HG03575 (cell line): ENCODE measurements at regions not wholly inside any gene's neighbourhood (a gene's known extent, or its start where the extent isn't known, plus 50 kb on each side); places are given as distances from the start of the nearest gene placed in this dataset.
"Not testable (repeated sequence)": the region's sequence is repeated elsewhere in the genome, so short reads cannot be mapped to it uniquely, and the experiment has no call there.

ENCODE experiments used
- ATAC-seq: cut with Tn5 transposase; IDR thresholded peaks from one replicate; pipeline ENCODE4 v1.9.1; 2021; ENCODE audit not compliant: unreplicated experiment, insufficient number of reproducible peaks, low FRiP score; ENCODE audit errors: extremely low read depth

- not testable (repeated sequence) for ATAC-seq
Measured at GRCh38 chr5:87145853-87146252, 121.8 kb upstream of the RASA1 start.

GRCh38 chr5:87147441-87147840 lies 120.2 kb upstream of the RASA1 start:
- ATAC-seq: no peak

GRCh38 chr5:87150630-87151029 lies 117.1 kb upstream of the RASA1 start:
- ATAC-seq: no peak

GRCh38 chr5:87151547-87151946 lies 116.1 kb upstream of the RASA1 start:
- no peak for ATAC-seq

- ATAC-seq: no peak
Measured at GRCh38 chr5:87152886-87153285, 114.8 kb upstream of the RASA1 start.

GRCh38 chr5:87154191-87154590 lies 113.5 kb upstream of the RASA1 start:
- ATAC-seq: no peak

GRCh38 chr5:87155106-87155505 lies 112.6 kb upstream of the RASA1 start:
- no peak for ATAC-seq

GRCh38 chr5:87156631-87157030 lies 111.1 kb upstream of the RASA1 start:
- ATAC-seq: no peak

GRCh38 chr5:87164409-87164808 lies 103.3 kb upstream of the RASA1 start:
- no peak for ATAC-seq

- no peak for ATAC-seq
Measured at GRCh38 chr5:87169300-87169991, 98.2 kb upstream of the RASA1 start.

GRCh38 chr5:87170799-87171198 lies 96.9 kb upstream of the RASA1 start:
- no peak for ATAC-seq

GRCh38 chr5:87182649-87183048 lies 85.0 kb upstream of the RASA1 start:
- ATAC-seq: no peak

GRCh38 chr5:87183896-87184295 lies 83.8 kb upstream of the RASA1 start:
- no peak for ATAC-seq

- ATAC-seq: no peak
Measured at GRCh38 chr5:87184605-87185004, 83.1 kb upstream of the RASA1 start.

GRCh38 chr5:87185838-87186237 lies 81.8 kb upstream of the RASA1 start:
- no peak for ATAC-seq

GRCh38 chr5:87188391-87188790 lies 79.3 kb upstream of the RASA1 start:
- ATAC-seq: no peak

GRCh38 chr5:87190041-87190440 lies 77.6 kb upstream of the RASA1 start:
- ATAC-seq: no peak

GRCh38 chr5:87190687-87191086 lies 77.0 kb upstream of the RASA1 start:
- no peak for ATAC-seq

GRCh38 chr5:87191645-87192044 lies 76.0 kb upstream of the RASA1 start:
- no peak for ATAC-seq

- ATAC-seq: peak; percentile 54
Measured at GRCh38 chr5:87195104-87195591, 72.5 kb upstream of the RASA1 start.

- no peak for ATAC-seq
Measured at GRCh38 chr5:87195616-87196015, 72.1 kb upstream of the RASA1 start.
